ENCODE measurements at regions not wholly inside any gene's neighbourhood (a gene's known extent, or its start where the extent isn't known, plus 50 kb on each side); places are given as distances from the start of the nearest gene placed in this dataset.
"Not testable (repeated sequence)": the region's sequence is repeated elsewhere in the genome, so short reads cannot be mapped to it uniquely, and the experiment has no call there.

GRCh38 chr1:184888505-184888904, 85.8 kb downstream of the NIBAN1 start:
- no peak for DNase-seq (ENCODE audit: low spot score)

- DNase-seq (ENCODE audit: low spot score) = no peak
Observed at GRCh38 chr1:184882957-184883815, 91.1 kb downstream of the NIBAN1 start.

GRCh38 chr1:184881941-184882913, 92.1 kb downstream of the NIBAN1 start:
- peak; percentile 56 for DNase-seq (ENCODE audit: low spot score)

GRCh38 chr1:184879876-184880557, 94.3 kb downstream of the NIBAN1 start:
- no peak for DNase-seq (ENCODE audit: low spot score)

- no peak for DNase-seq (ENCODE audit: low spot score)
Observed at GRCh38 chr1:184878602-184879001, 95.7 kb downstream of the NIBAN1 start.

- DNase-seq (ENCODE audit: low spot score) = no peak
Observed at GRCh38 chr1:184878002-184878401, 96.3 kb downstream of the NIBAN1 start.

- not testable (repeated sequence) for DNase-seq (ENCODE audit: low spot score)
Observed at GRCh38 chr1:184876015-184876414, 98.3 kb downstream of the NIBAN1 start.

- DNase-seq (ENCODE audit: low spot score) = no peak
Observed at GRCh38 chr1:184875218-184875617, 99.1 kb downstream of the NIBAN1 start.

GRCh38 chr1:184870319-184870718, 104.0 kb downstream of the NIBAN1 start:
- no peak for DNase-seq (ENCODE audit: low spot score)

- DNase-seq (ENCODE audit: low spot score) = no peak
Observed at GRCh38 chr1:184867866-184868689, 106.2 kb downstream of the NIBAN1 start.

GRCh38 chr1:184866991-184867788, 107.1 kb downstream of the NIBAN1 start:
- DNase-seq (ENCODE audit: low spot score) = no peak

- no peak for DNase-seq (ENCODE audit: low spot score)
Observed at GRCh38 chr1:184866586-184866985, 107.7 kb downstream of the NIBAN1 start.

- DNase-seq (ENCODE audit: low spot score) = no peak
Observed at GRCh38 chr1:184865831-184866230, 108.5 kb downstream of the NIBAN1 start.

GRCh38 chr1:184861755-184862336, 107.2 kb upstream of the EDEM3 start:
- no peak for DNase-seq (ENCODE audit: low spot score)

- no peak for DNase-seq (ENCODE audit: low spot score)
Observed at GRCh38 chr1:184860985-184861754, 106.5 kb upstream of the EDEM3 start.

- no peak for DNase-seq (ENCODE audit: low spot score)
Observed at GRCh38 chr1:184860535-184860934, 105.9 kb upstream of the EDEM3 start.

GRCh38 chr1:184859381-184860105, 104.9 kb upstream of the EDEM3 start:
- DNase-seq (ENCODE audit: low spot score) = no peak

GRCh38 chr1:184858288-184858687, 103.6 kb upstream of the EDEM3 start:
- DNase-seq (ENCODE audit: low spot score) = no peak
